Breast epithelium (tissue), 4 donors: ENCODE measurements at regions not wholly inside any gene's neighbourhood (a gene's known extent, or its start where the extent isn't known, plus 50 kb on each side); places are given as distances from the start of the nearest gene placed in this dataset.
"Not testable (repeated sequence)": the region's sequence is repeated elsewhere in the genome, so short reads cannot be mapped to it uniquely, and the experiment has no call there.

ENCODE experiments used
- DNase-seq, 2 donors: peaks; one replicate each; pipeline ENCODE4 v3.0.0-alpha.2; 2019; ENCODE audit warnings: low spot score in 2 of 2
- H3K27ac ChIP-seq, 2 donors: fragments of 200-600 bp; sonication (generic) in 1 of 2; one replicate each; pipeline ENCODE4 v1.5.1; 2016 to 2019; ENCODE audit warnings: mild to moderate bottlenecking in 1 of 2
- H3K27me3 ChIP-seq, 2 donors: fragments of 200-600 bp; sonication (generic) in 1 of 2; one replicate each; pipeline versions ENCODE4 v1.5.1 to v1.6.0; 2017 to 2019; ENCODE audit warnings: control low read depth in 1 of 2, mild to moderate bottlenecking in 1 of 2
- H3K36me3 ChIP-seq: fragments of 200-600 bp; one replicate; pipeline ENCODE4 v1.5.1; 2019
- H3K4me1 ChIP-seq, 2 donors: fragments of 200-600 bp; sonication (generic); one replicate each; pipeline ENCODE4 v1.5.1; 2016 to 2019; ENCODE audit warnings: control low read depth in 1 of 2
- H3K4me3 ChIP-seq, 3 donors: fragments of 200-600 bp; sonication (generic); 1 replicate in 2 of 3; 2 replicates in 1 of 3; pipeline ENCODE4 v1.5.1; 2016 to 2019; ENCODE audit warnings: mild to moderate bottlenecking in 3 of 3, moderate library complexity in 2 of 3
- H3K9me3 ChIP-seq, 2 donors: fragments of 200-600 bp; sonication (generic) in 1 of 2; one replicate each; pipeline ENCODE4 v1.5.1; 2016 to 2019; ENCODE audit warnings: control low read depth in 1 of 2
- CTCF ChIP-seq, 3 donors: fragments of 450-650 bp; IDR thresholded peaks; one replicate each; pipeline ENCODE4 v1.5.1; 2016 to 2017; ENCODE audit warnings: antibody characterized with exemption in 3 of 3, mild to moderate bottlenecking in 3 of 3, moderate library complexity in 3 of 3
- POLR2A ChIP-seq: fragments of 450-650 bp; IDR thresholded peaks from one replicate; pipeline ENCODE4 v1.6.1; 2016; ENCODE audit warnings: antibody characterized with exemption, mild to moderate bottlenecking, moderate library complexity
- POLR2AphosphoS5 ChIP-seq, 3 donors: sonication (generic); formaldehyde crosslinking; IDR thresholded peaks; one replicate each; pipeline ENCODE4 v1.6.1; 2017; ENCODE audit warnings: antibody characterized with exemption in 3 of 3
- intact Hi-C: fragments of 100-400 bp; cut with DNase I; formaldehyde crosslinking; loops from one replicate; pipeline ENCODE4 v1.15.1; 2023; ENCODE audit warnings: low total_unique reads

DNA sequence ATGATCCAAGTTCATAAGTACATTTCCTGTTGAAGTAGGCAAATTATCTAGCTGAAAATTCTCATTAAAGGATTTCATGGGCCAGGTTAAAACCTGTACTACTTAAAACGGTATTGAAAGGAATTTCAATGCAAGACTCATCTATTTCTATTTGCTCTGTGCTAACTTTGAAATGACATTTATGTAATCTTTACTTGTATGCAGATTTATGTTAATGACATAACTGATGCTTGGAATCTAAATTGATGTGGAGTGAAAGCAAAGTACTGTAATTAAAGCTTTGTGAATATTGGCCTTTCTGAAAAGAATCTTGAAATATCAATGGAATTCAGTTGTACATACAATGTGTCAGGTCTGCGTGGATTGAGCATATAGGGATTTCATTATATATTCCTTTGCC is 390.0 kb downstream of the CPS1 start:
- H3K4me1 ChIP-seq: no peaks in the 10 kb centered on the region

DNA sequence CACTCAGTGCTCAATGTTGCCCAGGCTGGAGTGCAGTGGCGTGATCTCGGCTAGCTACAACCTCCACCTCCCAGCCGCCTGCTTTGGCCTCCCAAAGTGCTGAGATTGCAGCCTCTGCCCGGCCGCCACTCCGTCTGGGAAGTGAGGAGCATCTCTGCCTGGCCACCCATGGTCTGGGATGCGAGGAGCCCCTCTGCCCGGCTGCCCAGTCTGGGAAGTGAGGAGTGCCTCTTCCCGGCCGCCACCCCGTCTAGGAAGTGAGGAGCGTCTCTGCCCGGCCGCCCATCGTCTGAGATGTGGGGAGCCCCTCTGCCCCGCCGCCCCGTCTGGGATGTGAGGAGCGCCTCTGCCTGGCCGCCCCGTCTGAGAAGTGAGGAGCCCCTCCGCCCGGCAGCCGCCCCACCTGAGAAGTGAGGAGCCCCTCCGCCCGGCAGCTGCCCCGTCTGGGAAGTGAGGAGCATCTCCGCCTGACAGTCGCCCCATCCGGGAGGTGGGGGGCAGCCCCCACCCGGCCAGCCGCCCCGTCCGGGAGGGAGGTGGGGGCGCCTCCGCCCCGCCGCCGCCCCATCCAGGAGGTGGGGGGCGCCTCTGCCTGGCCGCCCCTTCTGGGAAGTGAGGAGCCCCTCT is 394.1 kb downstream of the CPS1 start:
- H3K4me3 ChIP-seq, H3K27me3 ChIP-seq, intact Hi-C loops, H3K9me3 ChIP-seq, DNase-seq, H3K27ac ChIP-seq, H3K4me1 ChIP-seq, H3K36me3 ChIP-seq: not testable (repeated sequence)

More for the DNA sequence above, 390.0 kb downstream of the CPS1 start:
- Histone ChIP-seq H3K27me3 (no peaks in the 10 kb centered on the region), H3K4me3 (no peak overlapping the region), H3K36me3 (no peaks in the 10 kb centered on the region), H3K9me3 (no peaks in the 10 kb centered on the region), H3K27ac (no peak overlapping the region)
- intact Hi-C loops: no loop called here
- TF ChIP-seq POLR2A (no peak), POLR2AphosphoS5 (IDR thresholded peaks at IDR 0.05) (no peak), CTCF (IDR thresholded peaks at IDR 0.05) (no peak)
- DNase-seq: no peak

- no peaks in the 10 kb centered on the region for H3K27me3 ChIP-seq
- DNase-seq: no peak
- H3K9me3 ChIP-seq: no peaks in the 10 kb centered on the region
- no peaks in the 10 kb centered on the region for H3K4me1 ChIP-seq
- intact Hi-C loops: no loop called here
- no peak overlapping the region for H3K27ac ChIP-seq
- no peak for TF ChIP-seq CTCF (IDR thresholded peaks at IDR 0.05)
- no peak for TF ChIP-seq POLR2AphosphoS5 (IDR thresholded peaks at IDR 0.05)
- no peak for TF ChIP-seq POLR2A
- no peak overlapping the region for H3K4me3 ChIP-seq
- H3K36me3 ChIP-seq: no peaks in the 10 kb centered on the region
These were observed 398.0 kb downstream of the CPS1 start for GRCh38 chr2:210954386-210954907.

DNA sequence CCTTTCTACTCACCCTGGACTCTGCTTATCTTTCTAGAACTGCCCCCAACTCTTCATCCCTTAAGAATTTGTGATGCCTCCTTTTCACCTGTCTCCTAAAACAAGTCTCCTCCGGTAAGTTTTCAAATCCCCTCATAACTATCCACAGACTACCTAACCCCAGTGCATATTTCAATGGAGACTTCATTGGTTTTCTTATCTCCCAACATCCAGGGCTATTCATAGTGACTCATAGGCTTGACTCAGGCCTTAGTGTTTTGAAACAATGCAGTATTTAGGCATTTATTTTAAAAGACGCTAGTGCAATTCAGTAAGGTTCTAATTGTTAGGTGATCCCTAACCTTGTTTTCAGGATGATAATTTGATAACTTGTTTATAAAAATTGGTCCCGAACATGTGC is 399.2 kb downstream of the CPS1 start:
- no peak overlapping the region for H3K4me3 ChIP-seq
- H3K9me3 ChIP-seq: no peaks in the 10 kb centered on the region
- no peaks in the 10 kb centered on the region for H3K27me3 ChIP-seq
- DNase-seq: no peak
- no peaks in the 10 kb centered on the region for H3K4me1 ChIP-seq
- no peak for TF ChIP-seq CTCF (IDR thresholded peaks at IDR 0.05)
- TF ChIP-seq POLR2A: no peak
- TF ChIP-seq POLR2AphosphoS5 (IDR thresholded peaks at IDR 0.05): no peak
- no peaks in the 10 kb centered on the region for H3K36me3 ChIP-seq
- no peak overlapping the region for H3K27ac ChIP-seq
- intact Hi-C loops: no loop called here

- TF ChIP-seq POLR2AphosphoS5 (IDR thresholded peaks at IDR 0.05) (no peak), POLR2A (no peak), CTCF (IDR thresholded peaks at IDR 0.05) (no peak)
These were observed 399.7 kb downstream of the CPS1 start for GRCh38 chr2:210956101-210956500.

More at GRCh38 chr2:210956101-210956500, 399.7 kb downstream of the CPS1 start:
- no peaks in the 10 kb centered on the region for H3K4me1 ChIP-seq
- no peaks in the 10 kb centered on the region for H3K9me3 ChIP-seq
- DNase-seq: no peak
- H3K27ac ChIP-seq: no peak overlapping the region
- H3K4me3 ChIP-seq: no peak overlapping the region
- H3K36me3 ChIP-seq: no peaks in the 10 kb centered on the region
- intact Hi-C loops: no loop called here
- H3K27me3 ChIP-seq: no peaks in the 10 kb centered on the region
